ENCODE measurements at regions not wholly inside any gene's neighbourhood (a gene's known extent, or its start where the extent isn't known, plus 50 kb on each side); places are given as distances from the start of the nearest gene placed in this dataset.

- H3K9me3 Mint-ChIP-seq, result no peaks in the 10 kb centered on the region
- intact Hi-C loops (cut with micrococcal nuclease), result loop anchor here (10.0 kb wide), 1 partner anchor 1537 kb away; no protein-coding TSS in a partner anchor
- no peak overlapping the region for H3K4me3 Mint-ChIP-seq (ENCODE audit: low read depth)
- H3K4me1 Mint-ChIP-seq (ENCODE audit: low read depth), result no peaks in the 10 kb centered on the region
- no peaks in the 10 kb centered on the region for H3K27me3 Mint-ChIP-seq (ENCODE audit: low read depth)
- no peak for DNase-seq (ENCODE audit: low spot score)
- H3K36me3 Mint-ChIP-seq (ENCODE audit: low read depth), result no peaks in the 10 kb centered on the region
- H3K27ac Mint-ChIP-seq, result no peak overlapping the region
Measured at GRCh38 chr2:163177592-163177991, 339.0 kb upstream of the KCNH7 start.

- intact Hi-C loops (cut with micrococcal nuclease), result loop anchor here (10.0 kb wide), 1 partner anchor 1540 kb away; no protein-coding TSS in a partner anchor
- Mint-ChIP-seq H3K27me3 (ENCODE audit: low read depth) (no peaks in the 10 kb centered on the region), H3K36me3 (ENCODE audit: low read depth) (no peaks in the 10 kb centered on the region), H3K9me3 (no peaks in the 10 kb centered on the region), H3K4me3 (ENCODE audit: low read depth) (no peak overlapping the region), H3K4me1 (ENCODE audit: low read depth) (no peaks in the 10 kb centered on the region), H3K27ac (no peak overlapping the region)
- DNase-seq (ENCODE audit: low spot score), result no peak
Measured at GRCh38 chr2:163175294-163175693, 336.7 kb upstream of the KCNH7 start.

- DNase-seq (ENCODE audit: low spot score), result no peak
- intact Hi-C loops (cut with micrococcal nuclease), result loop anchor here (10.0 kb wide), 1 partner anchor 1541 kb away; no protein-coding TSS in a partner anchor
- Mint-ChIP-seq H3K4me1 (ENCODE audit: low read depth) (no peaks in the 10 kb centered on the region), H3K27ac (no peak overlapping the region), H3K27me3 (ENCODE audit: low read depth) (no peaks in the 10 kb centered on the region), H3K36me3 (ENCODE audit: low read depth) (no peaks in the 10 kb centered on the region), H3K4me3 (ENCODE audit: low read depth) (no peak overlapping the region), H3K9me3 (no peaks in the 10 kb centered on the region)
Measured at GRCh38 chr2:163173591-163173990, 335.0 kb upstream of the KCNH7 start.

GRCh38 chr2:163171786-163172530 lies 333.4 kb upstream of the KCNH7 start:
- DNase-seq (ENCODE audit: low spot score), result no peak
- no peaks in the 10 kb centered on the region for H3K4me1 Mint-ChIP-seq (ENCODE audit: low read depth)
- no peaks in the 10 kb centered on the region for H3K36me3 Mint-ChIP-seq (ENCODE audit: low read depth)
- no peak overlapping the region for H3K27ac Mint-ChIP-seq
- intact Hi-C loops (cut with micrococcal nuclease), result loop anchor here (10.0 kb wide), 1 partner anchor 1543 kb away; no protein-coding TSS in a partner anchor
- no peaks in the 10 kb centered on the region for H3K9me3 Mint-ChIP-seq
- H3K27me3 Mint-ChIP-seq (ENCODE audit: low read depth), result no peaks in the 10 kb centered on the region
- no peak overlapping the region for H3K4me3 Mint-ChIP-seq (ENCODE audit: low read depth)

- Mint-ChIP-seq H3K4me1 (ENCODE audit: low read depth) (no peaks in the 10 kb centered on the region), H3K36me3 (ENCODE audit: low read depth) (no peaks in the 10 kb centered on the region), H3K4me3 (ENCODE audit: low read depth) (no peak overlapping the region), H3K27me3 (ENCODE audit: low read depth) (no peaks in the 10 kb centered on the region), H3K27ac (no peak overlapping the region), H3K9me3 (no peaks in the 10 kb centered on the region)
- DNase-seq (ENCODE audit: low spot score), result no peak
- intact Hi-C loops (cut with micrococcal nuclease), result no loop called here
Measured at GRCh38 chr2:163157891-163158496, 319.4 kb upstream of the KCNH7 start.

GRCh38 chr2:163157411-163157810 lies 318.8 kb upstream of the KCNH7 start:
- Mint-ChIP-seq H3K9me3 (no peaks in the 10 kb centered on the region), H3K4me3 (ENCODE audit: low read depth) (no peak overlapping the region), H3K27me3 (ENCODE audit: low read depth) (no peaks in the 10 kb centered on the region), H3K4me1 (ENCODE audit: low read depth) (no peaks in the 10 kb centered on the region), H3K36me3 (ENCODE audit: low read depth) (no peaks in the 10 kb centered on the region), H3K27ac (no peak overlapping the region)
- intact Hi-C loops (cut with micrococcal nuclease), result no loop called here
- no peak for DNase-seq (ENCODE audit: low spot score)

GRCh38 chr2:163155925-163156324 lies 317.4 kb upstream of the KCNH7 start:
- H3K36me3 Mint-ChIP-seq (ENCODE audit: low read depth), result no peaks in the 10 kb centered on the region
- H3K27ac Mint-ChIP-seq, result no peak overlapping the region
- no peak overlapping the region for H3K4me3 Mint-ChIP-seq (ENCODE audit: low read depth)
- no peaks in the 10 kb centered on the region for H3K9me3 Mint-ChIP-seq
- DNase-seq (ENCODE audit: low spot score), result no peak
- intact Hi-C loops (cut with micrococcal nuclease), result no loop called here
- no peaks in the 10 kb centered on the region for H3K27me3 Mint-ChIP-seq (ENCODE audit: low read depth)
- H3K4me1 Mint-ChIP-seq (ENCODE audit: low read depth), result no peaks in the 10 kb centered on the region

GRCh38 chr2:163155279-163155883 lies 316.8 kb upstream of the KCNH7 start:
- Mint-ChIP-seq H3K4me1 (ENCODE audit: low read depth) (no peaks in the 10 kb centered on the region), H3K9me3 (no peaks in the 10 kb centered on the region), H3K27me3 (ENCODE audit: low read depth) (no peaks in the 10 kb centered on the region), H3K27ac (no peak overlapping the region), H3K36me3 (ENCODE audit: low read depth) (no peaks in the 10 kb centered on the region), H3K4me3 (ENCODE audit: low read depth) (no peak overlapping the region)
- intact Hi-C loops (cut with micrococcal nuclease), result no loop called here
- no peak for DNase-seq (ENCODE audit: low spot score)

GRCh38 chr2:163142618-163143017 lies 304.1 kb upstream of the KCNH7 start:
- H3K36me3 Mint-ChIP-seq (ENCODE audit: low read depth), result no peaks in the 10 kb centered on the region
- no peak overlapping the region for H3K27ac Mint-ChIP-seq
- H3K4me1 Mint-ChIP-seq (ENCODE audit: low read depth), result no peaks in the 10 kb centered on the region
- H3K4me3 Mint-ChIP-seq (ENCODE audit: low read depth), result no peak overlapping the region
- no peaks in the 10 kb centered on the region for H3K9me3 Mint-ChIP-seq
- intact Hi-C loops (cut with micrococcal nuclease), result no loop called here
- H3K27me3 Mint-ChIP-seq (ENCODE audit: low read depth), result no peaks in the 10 kb centered on the region
- DNase-seq (ENCODE audit: low spot score), result no peak

GRCh38 chr2:163138947-163139346 lies 300.4 kb upstream of the KCNH7 start:
- H3K27ac Mint-ChIP-seq, result no peak overlapping the region
- H3K27me3 Mint-ChIP-seq (ENCODE audit: low read depth), result no peaks in the 10 kb centered on the region
- intact Hi-C loops (cut with micrococcal nuclease), result no loop called here
- DNase-seq (ENCODE audit: low spot score), result no peak
- no peaks in the 10 kb centered on the region for H3K9me3 Mint-ChIP-seq
- H3K4me3 Mint-ChIP-seq (ENCODE audit: low read depth), result no peak overlapping the region
- H3K36me3 Mint-ChIP-seq (ENCODE audit: low read depth), result no peaks in the 10 kb centered on the region
- no peaks in the 10 kb centered on the region for H3K4me1 Mint-ChIP-seq (ENCODE audit: low read depth)

GRCh38 chr2:163135256-163135655 lies 296.7 kb upstream of the KCNH7 start:
- no peak overlapping the region for H3K4me3 Mint-ChIP-seq (ENCODE audit: low read depth)

GRCh38 chr2:163133602-163134001 lies 295.0 kb upstream of the KCNH7 start:
- no peaks in the 10 kb centered on the region for H3K4me1 Mint-ChIP-seq (ENCODE audit: low read depth)
- no peak for DNase-seq (ENCODE audit: low spot score)
- H3K4me3 Mint-ChIP-seq (ENCODE audit: low read depth), result no peak overlapping the region
- no peaks in the 10 kb centered on the region for H3K27me3 Mint-ChIP-seq (ENCODE audit: low read depth)
- H3K36me3 Mint-ChIP-seq (ENCODE audit: low read depth), result no peaks in the 10 kb centered on the region
- H3K27ac Mint-ChIP-seq, result no peak overlapping the region
- no peaks in the 10 kb centered on the region for H3K9me3 Mint-ChIP-seq
- intact Hi-C loops (cut with micrococcal nuclease), result loop anchor here (2.0 kb wide), 2 partner anchors 55 to 243 kb away; no protein-coding TSS in a partner anchor

More at GRCh38 chr2:163135256-163135655, 296.7 kb upstream of the KCNH7 start:
- no peak overlapping the region for H3K27ac Mint-ChIP-seq
- no peak for DNase-seq (ENCODE audit: low spot score)
- intact Hi-C loops (cut with micrococcal nuclease), result loop anchor here (2.0 kb wide), 1 partner anchor 54 kb away; no protein-coding TSS in a partner anchor
- H3K27me3 Mint-ChIP-seq (ENCODE audit: low read depth), result no peaks in the 10 kb centered on the region
- no peaks in the 10 kb centered on the region for H3K9me3 Mint-ChIP-seq
- H3K4me1 Mint-ChIP-seq (ENCODE audit: low read depth), result no peaks in the 10 kb centered on the region
- no peaks in the 10 kb centered on the region for H3K36me3 Mint-ChIP-seq (ENCODE audit: low read depth)

- intact Hi-C loops (cut with micrococcal nuclease), result loop anchor here (2.0 kb wide), 1 partner anchor 242 kb away; no protein-coding TSS in a partner anchor
- Mint-ChIP-seq H3K4me1 (ENCODE audit: low read depth) (no peaks in the 10 kb centered on the region), H3K4me3 (ENCODE audit: low read depth) (no peak overlapping the region), H3K27ac (no peak overlapping the region), H3K27me3 (ENCODE audit: low read depth) (no peaks in the 10 kb centered on the region), H3K36me3 (ENCODE audit: low read depth) (no peaks in the 10 kb centered on the region), H3K9me3 (no peaks in the 10 kb centered on the region)
- no peak for DNase-seq (ENCODE audit: low spot score)
Measured at GRCh38 chr2:163132850-163133249, 294.3 kb upstream of the KCNH7 start.

All from activated T-helper 2 cell treated with anti-CD3 and anti-CD28 coated beads, Interferon-gamma antibody, Interleukin-2, Interleukin-4, amounts not matched to agents 10 μg/mL and 5 μg/mL and 100 μg/mL, durations not matched to agents 14 hours and 24 hours and 36 hours (primary cell).